ENCODE measurements at regions not wholly inside any gene's neighbourhood (a gene's known extent, or its start where the extent isn't known, plus 50 kb on each side); places are given as distances from the start of the nearest gene placed in this dataset.

- no peak for DNase-seq
Observed at GRCh38 chr22:47376901-47377505, 614.6 kb downstream of the TBC1D22A start.

GRCh38 chr22:47376322-47376700, 613.9 kb downstream of the TBC1D22A start:
- DNase-seq = no peak

DNA sequence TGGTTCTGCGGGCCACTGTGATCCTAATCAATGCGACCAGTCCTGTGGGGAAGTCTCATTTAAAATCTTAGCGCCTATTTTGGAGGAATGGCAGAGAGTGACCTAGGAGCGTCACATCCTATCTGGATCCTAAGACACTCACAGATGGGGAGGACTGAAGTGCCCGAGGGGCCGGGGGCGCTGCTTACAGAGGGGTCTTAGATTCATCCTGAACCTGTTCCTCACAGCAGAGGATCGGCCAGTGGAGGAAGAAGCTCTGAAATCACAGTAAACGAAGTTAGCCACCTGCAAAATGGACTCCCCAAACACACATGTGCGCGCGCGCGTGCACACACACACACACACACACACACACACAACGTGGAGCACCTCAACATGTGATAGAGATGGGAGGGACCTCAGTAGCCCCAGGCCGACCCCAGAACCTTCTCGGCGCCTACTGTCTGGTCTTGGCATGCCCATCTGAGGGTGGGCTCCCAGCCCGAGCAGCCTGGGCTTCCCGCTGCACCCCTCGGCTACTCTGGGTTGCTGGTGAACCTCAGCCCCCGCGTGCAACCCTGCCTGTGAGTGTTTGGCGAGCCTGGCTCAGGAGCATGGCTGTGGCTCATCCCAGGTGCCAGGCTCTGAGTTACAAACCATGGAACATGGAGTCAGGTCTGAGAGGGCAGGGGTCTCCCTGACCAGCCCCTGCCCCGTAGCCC, 613.3 kb downstream of the TBC1D22A start:
- DNase-seq = no peak

DNA sequence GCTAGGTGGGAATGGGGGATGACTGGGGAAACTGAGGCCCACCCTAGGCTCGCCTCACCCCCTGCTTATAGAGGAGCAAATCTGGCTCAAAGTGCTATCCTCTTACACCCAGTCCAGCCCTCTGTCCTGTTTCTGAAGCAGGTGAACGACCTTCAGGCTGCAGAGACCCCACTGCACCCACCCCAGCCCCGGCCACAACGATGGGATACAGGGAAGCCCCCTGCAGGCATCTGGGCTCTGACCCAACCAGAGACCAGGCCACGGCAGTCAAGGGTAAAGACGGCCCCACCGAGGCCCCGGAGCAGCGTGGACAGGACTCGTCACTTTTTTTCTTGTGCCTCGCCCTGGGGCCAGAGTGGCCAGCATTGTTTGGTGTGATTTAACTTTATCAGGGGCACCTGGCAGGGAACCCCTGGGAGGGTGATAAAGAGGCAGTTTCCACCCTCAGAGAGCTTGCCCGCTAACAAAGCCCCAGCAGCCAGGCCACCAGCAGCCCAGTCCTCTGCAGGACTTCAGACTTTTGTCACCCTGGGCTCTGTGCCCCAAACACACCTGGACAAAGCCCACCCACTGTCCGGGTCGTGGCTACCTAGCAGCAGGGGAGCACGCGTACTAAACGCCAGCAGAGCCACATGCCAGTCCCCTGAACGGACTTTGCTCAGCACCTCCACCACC, 612.6 kb downstream of the TBC1D22A start:
- DNase-seq = no peak

GRCh38 chr22:47374273-47374771, 611.9 kb downstream of the TBC1D22A start:
- no peak for DNase-seq

GRCh38 chr22:47373648-47374272, 611.3 kb downstream of the TBC1D22A start:
- DNase-seq = no peak

GRCh38 chr22:47372596-47373385, 610.3 kb downstream of the TBC1D22A start:
- DNase-seq = no peak

DNA sequence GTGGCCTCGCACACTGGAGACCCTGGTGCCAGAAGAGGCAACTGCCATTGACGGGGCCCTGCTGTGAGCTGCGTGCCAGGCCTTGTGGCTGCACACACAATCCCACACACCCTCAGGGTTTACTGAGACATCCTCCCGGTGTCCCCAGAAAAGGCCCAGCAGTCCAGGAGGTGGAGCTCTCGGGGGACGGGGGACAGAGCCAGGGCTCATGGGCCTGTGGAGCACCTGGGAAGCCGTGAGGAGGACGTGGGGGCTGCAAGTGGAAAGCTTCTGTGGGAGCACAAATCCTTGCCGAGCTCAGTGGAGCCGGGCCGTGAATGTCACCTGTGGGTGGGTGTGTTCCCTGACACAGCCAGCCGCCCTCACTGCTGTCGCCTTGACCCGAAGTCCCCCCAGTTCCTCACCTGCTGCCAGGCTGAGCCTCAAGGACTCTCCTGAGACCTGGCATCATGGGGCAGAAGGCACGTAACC, 609.7 kb downstream of the TBC1D22A start:
- no peak for DNase-seq

DNA sequence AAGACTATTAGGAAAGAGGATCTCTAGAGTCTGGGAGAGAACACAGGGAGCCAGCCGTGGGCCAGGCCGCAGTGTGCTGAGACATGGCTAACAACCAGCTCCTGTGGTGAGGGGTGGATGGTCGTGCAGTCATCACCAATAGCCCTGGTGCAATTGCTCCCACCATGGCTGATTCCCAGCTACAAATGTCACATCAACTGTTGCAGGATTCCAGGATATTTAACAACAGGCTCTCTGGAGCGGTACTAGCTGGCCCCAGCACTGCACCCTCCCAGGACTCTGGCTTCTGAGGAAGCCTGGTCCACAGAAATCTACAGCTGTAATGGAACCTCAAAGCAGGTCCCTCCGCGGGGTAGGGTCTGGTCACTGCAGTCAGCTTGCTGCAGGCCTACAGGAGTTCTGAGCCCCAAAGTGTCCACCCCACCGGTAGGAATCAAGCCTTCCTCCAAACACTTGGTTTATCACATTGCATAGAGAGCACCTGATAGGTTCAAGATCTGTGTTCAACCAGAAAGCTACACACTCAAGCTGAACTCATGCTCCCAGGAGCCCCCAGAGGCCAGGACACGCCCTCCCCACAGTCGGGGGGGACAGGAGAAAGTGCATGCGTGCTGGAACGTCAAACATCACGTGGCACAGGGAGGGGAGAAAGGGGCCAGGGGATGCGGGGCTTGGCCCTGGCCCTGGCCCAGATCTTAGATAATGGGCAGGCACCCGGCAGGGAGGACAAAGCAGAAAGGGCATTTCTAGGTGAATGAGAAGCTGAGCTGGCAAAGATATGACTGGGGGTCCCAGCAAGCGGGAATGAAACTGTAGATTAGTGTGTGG, 609.0 kb downstream of the TBC1D22A start:
- DNase-seq = no peak

- DNase-seq = no peak
Observed at GRCh38 chr22:47370448-47371262, 608.2 kb downstream of the TBC1D22A start.

DNA sequence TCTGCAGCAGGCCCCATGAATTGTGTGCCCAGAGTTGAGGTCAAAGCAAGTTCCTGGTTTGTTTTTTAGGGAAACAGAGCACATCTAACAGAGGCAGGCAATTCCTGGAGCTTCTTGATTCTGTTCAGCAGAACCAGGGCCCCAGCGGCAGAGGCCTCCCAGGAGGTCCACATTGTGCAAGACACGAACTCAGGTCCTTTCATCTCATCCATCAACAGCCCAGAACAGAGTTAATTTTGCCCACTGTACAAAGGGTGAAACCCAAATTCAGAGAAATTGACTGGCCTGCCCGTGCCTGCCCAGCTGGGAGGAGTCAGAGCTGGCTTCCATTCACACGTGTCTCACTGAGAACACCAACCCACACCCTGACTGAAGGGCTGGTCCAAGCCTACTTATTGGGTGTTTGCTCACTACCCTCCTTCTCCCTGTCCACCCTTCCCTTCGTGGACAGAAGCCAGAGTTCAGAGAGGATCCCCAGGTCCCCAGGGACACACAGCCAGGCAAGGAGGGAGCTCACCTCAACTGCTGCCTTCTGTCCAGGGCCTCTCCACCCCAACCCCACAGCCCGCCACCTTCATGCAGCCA, 607.1 kb downstream of the TBC1D22A start:
- no peak for DNase-seq

GRCh38 chr22:47369020-47369419, 606.6 kb downstream of the TBC1D22A start:
- no peak for DNase-seq

- no peak for DNase-seq
Observed at GRCh38 chr22:47367993-47368945, 605.8 kb downstream of the TBC1D22A start.

GRCh38 chr22:47367107-47367690, 604.7 kb downstream of the TBC1D22A start:
- DNase-seq = no peak

DNA sequence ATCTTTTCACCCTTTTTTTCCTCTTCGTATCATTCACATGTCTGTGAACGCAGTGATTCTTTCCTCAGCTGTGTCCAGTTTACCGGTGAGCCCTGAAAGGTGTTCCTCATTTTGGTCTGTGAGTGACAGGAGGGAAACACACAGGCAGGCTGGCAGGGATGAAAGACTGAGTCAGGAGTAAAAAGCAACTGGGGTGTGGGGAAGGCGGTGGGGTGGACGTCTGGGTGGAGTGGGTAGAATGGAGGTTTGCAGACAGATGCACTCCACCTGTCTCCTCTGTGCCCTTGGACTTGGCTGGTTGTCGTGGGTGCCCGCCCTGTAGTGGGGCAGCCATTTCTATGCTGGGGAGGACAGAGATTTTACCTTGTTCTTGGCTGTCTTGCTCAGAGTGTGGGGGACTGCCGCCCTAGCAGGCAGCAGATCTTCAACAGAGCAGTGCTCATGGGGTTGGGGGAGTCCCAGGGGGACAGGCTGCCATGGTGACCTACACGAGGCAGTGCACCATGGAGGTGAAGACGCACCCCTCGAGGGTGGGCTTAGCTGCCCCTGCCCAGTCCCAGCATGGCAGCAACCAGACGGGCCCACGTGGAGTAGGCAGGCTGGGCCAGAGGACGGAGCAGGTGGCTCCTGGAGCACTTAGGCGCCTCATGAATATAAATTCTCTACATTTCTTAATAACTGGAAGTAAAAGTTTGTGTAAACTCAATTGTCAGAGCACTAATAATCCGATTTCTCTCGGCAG, 603.7 kb downstream of the TBC1D22A start:
- no peak for DNase-seq

DNA sequence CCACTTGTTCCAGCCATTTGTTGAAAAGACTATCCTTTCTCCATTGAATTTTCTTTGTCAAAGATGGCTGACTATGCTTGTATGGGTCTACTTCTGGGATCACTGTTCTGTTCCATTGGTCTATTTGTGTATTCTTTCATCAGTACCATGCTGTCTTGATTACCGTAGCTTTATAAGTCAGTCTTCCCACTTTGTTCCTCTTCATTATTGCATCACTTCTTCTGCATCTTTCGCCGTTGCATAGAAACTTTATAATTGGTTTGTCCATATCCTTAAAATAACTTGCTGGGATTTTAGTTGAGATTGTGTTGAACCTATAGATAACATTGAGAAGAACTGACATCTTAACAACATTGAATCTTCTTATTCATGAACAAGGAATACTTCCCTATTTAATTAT, 598.8 kb downstream of the TBC1D22A start:
- no peak for DNase-seq

DNA sequence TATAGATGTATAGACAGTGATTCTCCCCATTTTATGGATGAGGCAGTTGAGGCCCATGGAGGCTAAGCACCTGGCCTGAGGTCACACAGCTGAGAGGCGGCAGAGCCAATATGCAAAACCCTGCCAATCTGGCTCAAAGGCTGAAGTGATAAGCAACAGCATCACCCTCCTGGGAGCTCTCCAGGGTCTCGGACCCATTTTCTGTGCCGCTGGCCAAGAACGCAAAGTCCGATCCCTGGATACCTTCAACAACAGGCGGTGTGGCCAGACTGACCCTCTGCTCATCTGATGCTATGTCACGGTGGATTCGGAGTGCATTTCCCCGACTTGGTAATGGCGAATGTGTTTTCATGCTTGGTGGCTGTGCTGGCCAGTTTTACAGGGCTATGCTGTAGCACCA, 595.0 kb downstream of the TBC1D22A start:
- DNase-seq = no peak

DNA sequence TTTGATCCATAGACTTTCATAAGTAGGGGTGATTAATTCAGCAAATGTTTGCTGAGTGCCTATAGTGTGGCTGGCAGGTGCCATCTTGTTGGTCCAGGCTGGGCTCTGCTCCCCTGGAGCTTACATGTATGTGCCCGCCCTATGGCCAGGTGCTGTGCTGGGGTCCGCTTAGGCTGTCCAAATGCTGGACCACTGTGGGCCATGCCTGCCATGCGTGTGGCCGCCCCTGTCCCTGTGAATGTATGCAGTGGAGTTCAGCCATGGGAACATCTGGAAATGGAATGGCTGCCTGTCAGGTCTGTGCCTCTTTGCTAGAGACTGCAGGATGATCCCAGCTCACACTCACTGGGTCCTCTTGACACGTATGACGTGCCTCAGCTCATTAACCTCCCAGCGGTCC, 594.6 kb downstream of the TBC1D22A start:
- DNase-seq = no peak

All from NCI-H2107 (cell line).